ENCODE measurements at regions not wholly inside any gene's neighbourhood (a gene's known extent, or its start where the extent isn't known, plus 50 kb on each side); places are given as distances from the start of the nearest gene placed in this dataset.
A peak's percentile ranks its signal among the peaks of the same experiment; 100 is the strongest.

DNA sequence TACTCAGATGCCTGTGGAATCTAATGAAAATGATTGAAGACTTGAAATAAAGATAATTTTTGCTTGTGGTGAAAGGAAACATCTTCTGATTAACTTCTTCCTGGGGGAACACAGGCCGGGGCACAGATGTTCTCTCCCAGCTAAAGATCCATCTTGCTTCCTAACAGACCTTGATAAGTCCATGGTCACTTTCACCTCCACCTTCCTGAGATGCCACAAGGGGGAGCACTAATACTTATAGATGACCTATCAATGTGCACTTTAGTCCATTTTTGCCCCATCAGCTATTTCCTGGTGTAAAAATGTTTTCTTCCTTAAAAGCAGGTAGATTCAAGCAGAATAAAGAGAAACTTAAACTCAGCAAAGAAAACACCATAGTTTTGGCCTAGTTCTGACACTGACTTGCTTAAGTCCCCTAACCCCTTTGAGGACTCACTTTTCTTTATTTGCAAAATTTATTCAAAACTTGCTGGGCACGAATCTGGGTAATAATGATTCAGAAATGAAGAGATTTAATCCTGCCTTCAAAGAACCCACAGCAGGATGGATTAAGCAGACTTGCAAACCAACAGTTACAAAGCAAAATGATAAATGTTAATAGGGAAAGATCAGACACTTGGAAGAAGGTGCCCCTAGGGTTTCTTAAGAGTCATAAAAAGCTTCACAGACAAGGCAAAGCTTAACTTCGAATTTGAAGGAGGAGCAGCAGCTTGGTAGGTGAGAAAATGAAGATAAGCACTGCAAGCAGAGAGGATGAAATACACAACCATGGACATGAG is 158.7 kb downstream of the RAB38 start:
- ATAC-seq: peak; percentile 50
- TF ChIP-seq POLR2AphosphoS5 (IDR thresholded peaks at IDR 0.05) (no peak), CTCF (IDR thresholded peaks at IDR 0.05) (peak; percentile 63 to 78 (median 70))
- 13 to 36% methylated on average over 2 to 3 of the region's 3 CpGs for WGBS, 2 donors (ENCODE audit: low coverage in 1 of 2)
- no peaks in the 10 kb centered on the region for H3K9me3 ChIP-seq
- H3K4me1 ChIP-seq: no peaks in the 10 kb centered on the region
- no peaks in the 10 kb centered on the region for H3K27me3 ChIP-seq
- no peak overlapping the region for H3K27ac ChIP-seq
- H3K4me3 ChIP-seq: no peak overlapping the region
- H3K36me3 ChIP-seq: no peaks in the 10 kb centered on the region

DNA sequence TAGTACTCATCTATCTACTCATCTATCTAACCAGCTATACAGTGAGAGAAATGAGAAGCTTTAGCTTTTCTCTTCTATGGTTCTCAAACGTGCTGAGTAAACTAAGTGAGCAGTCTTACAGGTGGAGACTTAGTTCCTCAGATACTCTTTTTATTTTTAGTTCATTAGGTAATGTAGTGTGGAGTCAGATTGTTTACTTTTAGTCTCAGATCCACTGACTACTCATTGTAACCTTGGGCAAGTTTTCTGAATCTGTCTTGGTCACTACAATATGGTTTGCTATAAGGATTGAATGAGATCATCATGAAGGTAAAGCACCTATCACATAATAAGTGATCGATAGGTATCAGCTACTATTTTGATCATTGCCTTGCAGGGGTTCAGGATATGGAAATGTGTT is 160.1 kb downstream of the RAB38 start:
- 54 to 63% methylated on average over 2 of the region's 2 CpGs for WGBS, 2 donors (ENCODE audit: low coverage in 1 of 2)
- no peak for TF ChIP-seq EP300 (IDR thresholded peaks at IDR 0.05)
- TF ChIP-seq CTCF (IDR thresholded peaks at IDR 0.05): no peak
- no peak for TF ChIP-seq POLR2AphosphoS5 (IDR thresholded peaks at IDR 0.05)
- TF ChIP-seq POLR2A (IDR thresholded peaks at IDR 0.05): no peak
- H3K27me3 ChIP-seq: no peaks in the 10 kb centered on the region
- H3K27ac ChIP-seq: no peak overlapping the region
- H3K4me1 ChIP-seq: no peaks in the 10 kb centered on the region
- H3K4me3 ChIP-seq: no peak overlapping the region
- H3K9me3 ChIP-seq: no peaks in the 10 kb centered on the region
- no peak for ATAC-seq
- no peaks in the 10 kb centered on the region for H3K36me3 ChIP-seq

DNA sequence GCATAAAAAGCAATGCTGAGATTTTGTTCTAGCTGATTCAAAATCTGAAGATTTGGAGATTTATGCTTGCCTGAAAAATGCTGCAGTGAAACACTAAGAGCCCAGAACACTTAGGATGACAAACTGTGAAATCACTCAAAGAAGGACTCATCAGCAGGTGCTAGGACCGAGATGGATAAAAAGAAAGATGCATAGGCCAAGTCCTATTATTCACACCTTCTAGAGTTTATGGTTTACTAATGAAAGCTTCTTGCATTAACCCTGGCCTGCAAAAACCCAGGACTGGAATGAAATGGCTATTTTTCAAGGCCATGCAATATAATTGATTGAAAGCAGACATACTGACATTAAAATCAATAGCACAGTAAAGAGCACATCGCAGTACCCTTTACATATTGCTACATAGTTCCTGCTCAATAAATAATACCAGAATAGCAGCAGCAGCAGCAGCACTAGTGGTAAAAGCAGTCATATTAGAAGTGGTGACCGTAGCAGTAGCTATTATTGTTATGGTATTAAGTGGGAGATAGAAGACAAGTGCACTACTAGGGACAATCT is 161.7 kb downstream of the RAB38 start:
- no peaks in the 10 kb centered on the region for H3K4me1 ChIP-seq

GRCh38 chr11:88012456-88012855 is 162.8 kb downstream of the RAB38 start:
- Histone ChIP-seq H3K27me3 (no peaks in the 10 kb centered on the region), H3K27ac (no peak overlapping the region), H3K4me3 (no peak overlapping the region), H3K36me3 (no peaks in the 10 kb centered on the region), H3K9me3 (no peaks in the 10 kb centered on the region), H3K4me1 (no peaks in the 10 kb centered on the region)
- TF ChIP-seq POLR2AphosphoS5 (IDR thresholded peaks at IDR 0.05) (no peak), EP300 (IDR thresholded peaks at IDR 0.05) (no peak), CTCF (IDR thresholded peaks at IDR 0.05) (no peak), POLR2A (IDR thresholded peaks at IDR 0.05) (no peak)
- 71 to 80% methylated on average over 1 of the region's 1 CpG for WGBS, 2 donors (ENCODE audit: low coverage in 1 of 2)
- ATAC-seq: no peak

More for the DNA sequence above, 161.7 kb downstream of the RAB38 start:
- no peaks in the 10 kb centered on the region for H3K36me3 ChIP-seq
- WGBS, 2 donors (ENCODE audit: low coverage in 1 of 2): 66 to 80% methylated on average over 3 of the region's 3 CpGs
- ATAC-seq: no peak
- H3K9me3 ChIP-seq: no peaks in the 10 kb centered on the region
- TF ChIP-seq EP300 (IDR thresholded peaks at IDR 0.05): no peak
- TF ChIP-seq CTCF (IDR thresholded peaks at IDR 0.05): no peak
- TF ChIP-seq POLR2AphosphoS5 (IDR thresholded peaks at IDR 0.05): no peak
- no peak for TF ChIP-seq POLR2A (IDR thresholded peaks at IDR 0.05)
- H3K27me3 ChIP-seq: no peaks in the 10 kb centered on the region
- no peak overlapping the region for H3K27ac ChIP-seq
- no peak overlapping the region for H3K4me3 ChIP-seq

DNA sequence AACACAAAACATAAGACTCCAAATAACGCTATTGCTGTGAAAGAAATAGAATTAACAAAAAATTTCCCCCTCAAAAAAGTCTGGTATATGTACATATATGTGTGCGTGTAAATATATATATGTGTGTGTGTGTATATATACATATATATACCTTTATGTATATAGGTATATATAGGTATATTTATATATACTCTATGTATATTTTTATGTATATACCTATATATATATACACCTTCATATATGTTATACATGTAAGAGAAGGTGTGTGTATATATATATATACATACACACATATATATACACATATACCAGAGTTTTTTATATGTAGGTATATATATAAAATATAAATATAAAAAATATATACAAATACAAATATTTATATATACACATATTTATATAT is 199.2 kb downstream of the RAB38 start:
- H3K4me3 ChIP-seq: no peak overlapping the region
- ATAC-seq: no peak
- 100% methylated on average over 2 of the region's 2 CpGs for WGBS, 2 donors (ENCODE audit: low coverage in 1 of 2)
- H3K4me1 ChIP-seq: no peaks in the 10 kb centered on the region
- no peaks in the 10 kb centered on the region for H3K27me3 ChIP-seq
- no peak overlapping the region for H3K27ac ChIP-seq
- TF ChIP-seq POLR2AphosphoS5 (IDR thresholded peaks at IDR 0.05) (no peak), EP300 (IDR thresholded peaks at IDR 0.05) (no peak), POLR2A (IDR thresholded peaks at IDR 0.05) (no peak), CTCF (IDR thresholded peaks at IDR 0.05) (no peak)
- H3K9me3 ChIP-seq: no peaks in the 10 kb centered on the region
- H3K36me3 ChIP-seq: no peaks in the 10 kb centered on the region

Data from gastroesophageal sphincter (tissue), 4 donors.